ENCODE measurements at regions not wholly inside any gene's neighbourhood (a gene's known extent, or its start where the extent isn't known, plus 50 kb on each side); places are given as distances from the start of the nearest gene placed in this dataset.

- TF ChIP-seq CTCF (IDR thresholded peaks at IDR 0.05) (no peak), POLR2A (IDR thresholded peaks at IDR 0.05) (no peak)
These were observed 445.4 kb upstream of the NFIA start for GRCh38 chr1:60636946-60637345.

All from lower leg skin (tissue), 3 donors.